ENCODE measurements at regions not wholly inside any gene's neighbourhood (a gene's known extent, or its start where the extent isn't known, plus 50 kb on each side); places are given as distances from the start of the nearest gene placed in this dataset.

DNA sequence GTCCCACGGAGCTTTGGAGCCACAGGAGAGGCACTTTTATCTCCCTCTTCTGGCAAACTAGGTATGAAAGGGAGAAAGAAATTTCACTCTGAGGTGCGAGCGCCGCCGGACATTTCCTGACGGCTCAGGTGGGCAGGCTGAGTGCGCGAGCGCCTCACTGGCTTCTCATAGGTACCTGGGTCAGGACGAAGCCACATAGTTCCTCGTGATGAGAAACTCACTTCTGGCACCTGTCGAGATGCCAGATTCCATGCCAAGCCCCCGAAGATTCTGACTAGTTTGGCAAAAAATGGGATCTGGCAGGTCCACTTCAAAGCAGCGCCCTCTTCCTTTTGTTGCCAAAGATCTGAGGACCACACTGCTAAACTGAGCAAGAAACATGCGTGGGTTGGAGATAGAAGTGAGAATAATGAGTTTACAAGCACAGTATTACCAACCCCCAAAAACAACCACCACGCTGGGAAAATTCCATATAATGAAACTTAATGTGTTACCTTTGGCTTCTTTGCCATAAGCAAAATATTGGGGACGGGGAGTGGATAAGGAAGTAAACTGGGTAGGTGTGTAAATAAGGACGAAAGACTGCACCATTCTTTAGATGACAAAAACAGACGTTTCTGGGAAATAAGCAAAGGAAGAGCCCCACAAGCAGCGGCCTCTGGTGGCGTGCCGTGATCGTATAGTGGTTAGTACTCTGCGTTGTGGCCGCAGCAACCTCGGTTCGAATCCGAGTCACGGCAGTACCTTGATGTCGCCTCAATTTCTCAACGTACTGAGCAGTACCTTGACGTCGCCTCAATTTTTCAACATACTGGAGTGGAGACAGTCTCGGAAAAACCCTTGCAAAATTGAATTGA is 89.8 kb upstream of the PRSS16 start (continued):
- TF ChIP-seq, protein P1, sequence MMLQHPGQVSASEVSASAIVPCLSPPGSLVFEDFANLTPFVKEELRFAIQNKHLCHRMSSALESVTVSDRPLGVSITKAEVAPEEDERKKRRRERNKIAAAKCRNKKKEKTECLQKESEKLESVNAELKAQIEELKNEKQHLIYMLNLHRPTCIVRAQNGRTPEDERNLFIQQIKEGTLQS (IDR thresholded peaks at IDR 0.05) = peak; percentile 95
- TF ChIP-seq YY1 (IDR thresholded peaks at IDR 0.05) = no peak
- TF ChIP-seq RXRA (IDR thresholded peaks at IDR 0.05) = no peak
- TF ChIP-seq RAD21 (IDR thresholded peaks at IDR 0.05) = peak; percentile 63 to 76
- TF ChIP-seq FOXA2 (IDR thresholded peaks at IDR 0.05) = no peak
- TF ChIP-seq GABPA (IDR thresholded peaks at IDR 0.05 in 1 of 2, conservative IDR thresholded peaks at IDR 0.05 in 1 of 2) = no peak
- TF ChIP-seq SP1 (IDR thresholded peaks at IDR 0.05) = no peak

DNA sequence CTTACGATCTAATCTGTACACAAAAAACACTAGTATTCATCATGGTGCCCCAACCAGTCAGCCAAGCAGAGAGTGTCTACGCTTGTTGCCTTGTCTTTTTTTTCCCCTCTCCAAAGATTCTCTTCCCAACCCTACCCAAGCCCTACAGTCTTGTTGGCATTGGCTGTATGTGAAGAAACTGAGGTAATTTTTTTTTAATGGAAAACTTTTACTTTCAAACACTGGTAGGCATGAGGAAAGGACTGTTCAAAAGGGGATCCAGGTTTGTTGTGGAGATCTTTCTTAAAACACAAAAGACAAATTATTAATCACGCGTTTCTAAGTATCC is 89.2 kb upstream of the PRSS16 start:
- WGBS = 76% methylated on average over 4 of the region's 4 CpGs
- H3K9ac ChIP-seq (ENCODE audit: low read depth in 1 of 2, low read length in 2 of 2) = no peak overlapping the region
- H3K4me3 ChIP-seq (ENCODE audit: low read depth in 1 of 3, low read length in 3 of 3) = no peak overlapping the region

DNA sequence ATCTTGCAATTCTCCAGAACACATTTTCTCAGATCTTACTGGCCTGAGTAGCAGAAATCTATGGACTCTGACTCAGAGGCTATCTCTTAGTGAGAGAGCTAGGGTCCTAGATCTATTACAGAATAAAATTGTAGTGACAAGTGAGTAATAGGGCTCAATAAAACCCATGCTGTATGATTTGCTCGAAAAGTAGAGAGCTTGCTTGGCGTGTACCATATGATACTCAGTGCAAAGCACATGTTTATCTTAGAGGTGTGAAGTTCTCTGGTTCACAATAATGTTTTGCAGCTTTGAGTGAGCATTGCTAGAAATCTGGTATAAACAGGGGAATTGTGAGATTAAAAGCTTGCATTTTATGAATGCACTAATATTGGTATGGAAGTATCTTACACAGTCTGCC is 87.8 kb upstream of the PRSS16 start:
- Histone ChIP-seq H3K27me3 (ENCODE audit: control insufficient read depth in 4 of 4, insufficient read depth in 4 of 4, low read length in 3 of 4) (no peaks in the 10 kb centered on the region), H3K9ac (ENCODE audit: low read depth in 1 of 2, low read length in 2 of 2) (no peak overlapping the region), H3K4me1 (ENCODE audit: control insufficient read depth in 4 of 4, insufficient read depth in 4 of 4, low read length in 3 of 4) (peaks cover 2 to 12% (median 7%) of the 10 kb centered on the region in 4 donors), H3K4me3 (ENCODE audit: low read depth in 1 of 3, low read length in 3 of 3) (no peak overlapping the region), H3K27ac (ENCODE audit: low read depth in 1 of 2, low read length in 2 of 2) (no peak overlapping the region), H3K9me3 (ENCODE audit: control insufficient read depth in 4 of 4, low read length in 3 of 4) (no peaks in the 10 kb centered on the region), H3K36me3 (ENCODE audit: control insufficient read depth in 4 of 4, insufficient read depth in 3 of 4, low read depth in 1 of 4, low read length in 3 of 4) (no peaks in the 10 kb centered on the region)
- 95% methylated on average over 2 of the region's 2 CpGs for WGBS
- TF ChIP-seq TAF1 (conservative IDR thresholded peaks at IDR 0.05) = no peak
- TF ChIP-seq JUND (IDR thresholded peaks at IDR 0.05) = no peak
- no peak for TF ChIP-seq RAD21 (IDR thresholded peaks at IDR 0.05)
- no peak for TF ChIP-seq GABPA (IDR thresholded peaks at IDR 0.05 in 1 of 2, conservative IDR thresholded peaks at IDR 0.05 in 1 of 2)
- no peak for DNase-seq (ENCODE audit: low spot score)

More for the DNA sequence above, 89.2 kb upstream of the PRSS16 start:
- no peak for TF ChIP-seq GABPA (IDR thresholded peaks at IDR 0.05 in 1 of 2, conservative IDR thresholded peaks at IDR 0.05 in 1 of 2)
- TF ChIP-seq, protein P1 (IDR thresholded peaks at IDR 0.05) = peak; percentile 5
- no peaks in the 10 kb centered on the region for H3K9me3 ChIP-seq (ENCODE audit: control insufficient read depth in 4 of 4, low read length in 3 of 4)
- H3K4me1 ChIP-seq (ENCODE audit: control insufficient read depth in 4 of 4, insufficient read depth in 4 of 4, low read length in 3 of 4) = peaks cover 2 to 12% (median 7%) of the 10 kb centered on the region in 4 donors
- DNase-seq (ENCODE audit: low spot score) = no peak
- no peaks in the 10 kb centered on the region for H3K27me3 ChIP-seq (ENCODE audit: control insufficient read depth in 4 of 4, insufficient read depth in 4 of 4, low read length in 3 of 4)
- H3K36me3 ChIP-seq (ENCODE audit: control insufficient read depth in 4 of 4, insufficient read depth in 3 of 4, low read depth in 1 of 4, low read length in 3 of 4) = no peaks in the 10 kb centered on the region
- no peak overlapping the region for H3K27ac ChIP-seq (ENCODE audit: low read depth in 1 of 2, low read length in 2 of 2)

DNA sequence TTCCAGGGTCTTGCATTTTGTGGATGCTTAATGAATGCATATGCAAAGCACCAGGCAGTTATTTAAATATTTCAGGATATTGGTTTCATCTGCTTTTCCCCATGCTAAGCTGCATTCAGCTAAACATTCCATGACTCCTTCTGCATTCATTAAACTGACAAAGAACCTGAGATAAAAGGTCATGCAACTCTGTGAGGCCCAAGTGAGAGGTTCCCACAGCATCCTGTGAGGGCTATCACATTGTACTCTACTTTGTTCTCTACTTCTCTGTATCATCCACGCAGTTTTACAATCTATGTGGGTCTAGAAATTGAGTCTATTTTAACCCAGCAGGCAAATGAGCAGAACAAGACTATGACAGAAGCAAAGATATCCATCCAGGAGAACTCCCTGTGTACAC is 86.4 kb upstream of the PRSS16 start:
- TF ChIP-seq, protein P1 (IDR thresholded peaks at IDR 0.05) = no peak
- TF ChIP-seq TAF1 (conservative IDR thresholded peaks at IDR 0.05) = no peak
- Histone ChIP-seq H3K9me3 (ENCODE audit: control insufficient read depth in 4 of 4, low read length in 3 of 4) (no peaks in the 10 kb centered on the region), H3K4me3 (ENCODE audit: low read depth in 1 of 3, low read length in 3 of 3) (no peak overlapping the region), H3K36me3 (ENCODE audit: control insufficient read depth in 4 of 4, insufficient read depth in 3 of 4, low read depth in 1 of 4, low read length in 3 of 4) (no peaks in the 10 kb centered on the region), H3K4me1 (ENCODE audit: control insufficient read depth in 4 of 4, insufficient read depth in 4 of 4, low read length in 3 of 4) (peaks cover 2 to 12% (median 7%) of the 10 kb centered on the region in 4 donors), H3K27me3 (ENCODE audit: control insufficient read depth in 4 of 4, insufficient read depth in 4 of 4, low read length in 3 of 4) (no peaks in the 10 kb centered on the region), H3K27ac (ENCODE audit: low read depth in 1 of 2, low read length in 2 of 2) (no peak overlapping the region), H3K9ac (ENCODE audit: low read depth in 1 of 2, low read length in 2 of 2) (no peak overlapping the region)
- WGBS = 25% methylated on average over 1 of the region's 1 CpG
- no peak for DNase-seq (ENCODE audit: low spot score)

DNA sequence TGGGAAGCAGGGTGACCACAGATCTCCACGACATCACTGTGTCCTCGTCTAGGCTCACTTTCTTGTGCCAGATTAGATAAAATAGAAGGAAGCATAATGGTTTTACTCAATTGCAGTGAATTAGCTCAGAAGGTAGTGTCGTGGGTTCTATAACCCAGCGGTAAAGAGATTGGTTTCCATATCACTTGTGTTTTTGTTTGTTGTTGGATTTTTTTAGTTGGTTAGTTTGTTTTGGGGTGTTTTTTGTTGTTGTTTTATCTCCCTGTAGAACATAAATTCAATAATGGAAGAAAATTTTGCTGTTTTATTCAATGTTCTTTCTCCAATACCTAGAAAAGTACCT is 85.9 kb upstream of the PRSS16 start:
- H3K9me3 ChIP-seq (ENCODE audit: control insufficient read depth in 4 of 4, low read length in 3 of 4) = no peaks in the 10 kb centered on the region
- H3K9ac ChIP-seq (ENCODE audit: low read depth in 1 of 2, low read length in 2 of 2) = no peak overlapping the region
- DNase-seq (ENCODE audit: low spot score) = no peak
- no peak for TF ChIP-seq HNF4G (IDR thresholded peaks at IDR 0.05)
- H3K36me3 ChIP-seq (ENCODE audit: control insufficient read depth in 4 of 4, insufficient read depth in 3 of 4, low read depth in 1 of 4, low read length in 3 of 4) = no peaks in the 10 kb centered on the region
- no peaks in the 10 kb centered on the region for H3K27me3 ChIP-seq (ENCODE audit: control insufficient read depth in 4 of 4, insufficient read depth in 4 of 4, low read length in 3 of 4)
- peaks cover 2 to 12% (median 7%) of the 10 kb centered on the region in 4 donors for H3K4me1 ChIP-seq (ENCODE audit: control insufficient read depth in 4 of 4, insufficient read depth in 4 of 4, low read length in 3 of 4)
- no peak overlapping the region for H3K27ac ChIP-seq (ENCODE audit: low read depth in 1 of 2, low read length in 2 of 2)
- WGBS = 60% methylated on average over 4 of the region's 4 CpGs
- H3K4me3 ChIP-seq (ENCODE audit: low read depth in 1 of 3, low read length in 3 of 3) = no peak overlapping the region
